Prostate gland (tissue), 2 donors: ENCODE measurements at regions not wholly inside any gene's neighbourhood (a gene's known extent, or its start where the extent isn't known, plus 50 kb on each side); places are given as distances from the start of the nearest gene placed in this dataset.

Experiments
- CTCF ChIP-seq, 4 experiments: fragments of 200-600 bp in 2 of 4; fragments of 450-650 bp in 2 of 4; sonication (generic) in 2 of 4; IDR thresholded peaks; 1 replicate in 3 of 4; 2 replicates in 1 of 4; pipeline ENCODE4 v1.5.1; 2016 to 2019; ENCODE audit warnings: antibody characterized with exemption in 4 of 4, mild to moderate bottlenecking in 2 of 4, moderate library complexity in 2 of 4
- POLR2A ChIP-seq: fragments of 450-650 bp; IDR thresholded peaks from one replicate; pipeline ENCODE4 v1.6.1; 2016; ENCODE audit warnings: antibody characterized with exemption, mild to moderate bottlenecking
- POLR2AphosphoS5 ChIP-seq: sonication (generic); formaldehyde crosslinking; IDR thresholded peaks from one replicate; pipeline ENCODE4 v1.6.1; 2017; ENCODE audit warnings: antibody characterized with exemption

DNA sequence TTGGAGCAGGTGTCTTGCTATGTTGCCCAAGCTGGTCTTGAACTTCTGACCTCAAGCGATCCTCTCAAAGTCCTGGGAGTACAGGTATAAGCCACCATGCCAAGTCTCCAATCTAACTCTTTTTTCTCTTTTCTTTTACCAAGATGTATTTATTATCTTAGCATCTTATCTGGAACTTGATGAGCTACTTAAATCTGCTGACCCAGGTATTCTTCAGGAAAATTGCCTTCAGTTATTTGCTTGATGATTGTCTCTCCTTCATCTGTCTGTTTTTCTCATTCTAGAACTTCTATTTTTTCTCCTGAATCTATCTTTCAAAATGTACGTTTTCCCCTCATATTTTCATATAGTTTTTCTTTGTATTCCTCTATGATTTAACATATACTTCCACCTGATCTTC is 158.2 kb upstream of the DMAC1 start:
- no peak for TF ChIP-seq POLR2AphosphoS5
- no peak for TF ChIP-seq CTCF (IDR thresholded peaks at IDR 0.05)
- TF ChIP-seq POLR2A = no peak
